HG03066 (cell line): ENCODE measurements at regions not wholly inside any gene's neighbourhood (a gene's known extent, or its start where the extent isn't known, plus 50 kb on each side); places are given as distances from the start of the nearest gene placed in this dataset.

Source experiments
- ATAC-seq: cut with Tn5 transposase; IDR thresholded peaks from one replicate; pipeline ENCODE4 v1.9.1; 2021; ENCODE audit warnings: low read depth; ENCODE audit not compliant: unreplicated experiment

- no peak for ATAC-seq
Observed at GRCh38 chr12:88251798-88252197, 109.7 kb downstream of the TMTC3 start.

GRCh38 chr12:88253371-88253978 is 111.4 kb downstream of the TMTC3 start:
- no peak for ATAC-seq

- no peak for ATAC-seq
Observed at GRCh38 chr12:88255224-88255623, 113.1 kb downstream of the TMTC3 start.

- no peak for ATAC-seq
Observed at GRCh38 chr12:88255847-88256246, 113.7 kb downstream of the TMTC3 start.

GRCh38 chr12:88258396-88258795 is 116.3 kb downstream of the TMTC3 start:
- ATAC-seq, result no peak

- ATAC-seq, result no peak
Observed at GRCh38 chr12:88266806-88267360, 124.8 kb downstream of the TMTC3 start.

- no peak for ATAC-seq
Observed at GRCh38 chr12:88267630-88268029, 125.5 kb downstream of the TMTC3 start.

GRCh38 chr12:88272456-88272855 is 130.3 kb downstream of the TMTC3 start:
- ATAC-seq, result no peak

GRCh38 chr12:88273450-88273849 is 131.3 kb downstream of the TMTC3 start:
- no peak for ATAC-seq

- ATAC-seq, result no peak
Observed at GRCh38 chr12:88273875-88274274, 131.8 kb downstream of the TMTC3 start.

- no peak for ATAC-seq
Observed at GRCh38 chr12:88291498-88292131, 149.5 kb downstream of the TMTC3 start.

- ATAC-seq, result no peak
Observed at GRCh38 chr12:88298014-88298682, 156.0 kb downstream of the TMTC3 start.

GRCh38 chr12:88298761-88299242 is 156.7 kb downstream of the TMTC3 start:
- ATAC-seq, result no peak

GRCh38 chr12:88299567-88300101 is 157.5 kb downstream of the TMTC3 start:
- peak; percentile 91 for ATAC-seq

- no peak for ATAC-seq
Observed at GRCh38 chr12:88300931-88301330, 158.8 kb downstream of the TMTC3 start.

- no peak for ATAC-seq
Observed at GRCh38 chr12:88303335-88303734, 161.2 kb downstream of the TMTC3 start.

GRCh38 chr12:88305254-88305890 is 163.3 kb downstream of the TMTC3 start:
- no peak for ATAC-seq

GRCh38 chr12:88306471-88307069 is 164.5 kb downstream of the TMTC3 start:
- no peak for ATAC-seq

GRCh38 chr12:88307961-88308360 is 165.9 kb downstream of the TMTC3 start:
- ATAC-seq, result no peak

- ATAC-seq, result no peak
Observed at GRCh38 chr12:88308825-88309224, 166.7 kb downstream of the TMTC3 start.
